AG10803 (cell line): ENCODE measurements at regions not wholly inside any gene's neighbourhood (a gene's known extent, or its start where the extent isn't known, plus 50 kb on each side); places are given as distances from the start of the nearest gene placed in this dataset.
"Not testable (repeated sequence)": the region's sequence is repeated elsewhere in the genome, so short reads cannot be mapped to it uniquely, and the experiment has no call there.

Experiments used
- DNase-seq: peaks from one replicate; pipeline ENCODE4 v3.0.0; 2010; ENCODE audit warnings: low read depth
- H3K4me3 ChIP-seq: 2 replicates; pipeline ENCODE4 v1.5.1; 2011; ENCODE audit warnings: mild to moderate bottlenecking, low read length, control low read depth
- CTCF ChIP-seq: conservative IDR thresholded peaks from 2 replicates; pipeline ENCODE4 v1.5.1; 2011; ENCODE audit warnings: mild to moderate bottlenecking, low read length, control low read depth, inconsistent platforms

DNA sequence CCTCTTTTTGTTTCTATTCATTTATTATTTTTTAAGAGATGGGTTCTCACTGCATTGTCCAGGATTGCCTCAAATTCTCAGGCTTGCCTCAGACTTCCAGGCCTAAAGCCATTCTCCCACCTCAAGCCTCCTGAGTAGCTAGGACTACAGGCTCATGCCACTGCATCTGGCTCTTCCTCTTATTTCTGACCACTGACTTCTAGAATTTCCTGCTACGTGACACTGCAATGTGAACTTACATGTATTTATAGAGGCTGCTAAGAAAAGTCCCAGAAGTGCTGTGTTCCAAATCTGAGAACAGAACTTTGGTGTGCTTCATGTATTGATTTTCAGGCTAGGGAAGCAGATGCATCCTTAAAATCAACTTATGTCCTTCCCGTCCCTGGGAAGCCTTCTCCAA lies 407.4 kb downstream of the RSL24D1 start:
- H3K4me3 ChIP-seq: no peak overlapping the region
- no peak for DNase-seq
- TF ChIP-seq CTCF: no peak

DNA sequence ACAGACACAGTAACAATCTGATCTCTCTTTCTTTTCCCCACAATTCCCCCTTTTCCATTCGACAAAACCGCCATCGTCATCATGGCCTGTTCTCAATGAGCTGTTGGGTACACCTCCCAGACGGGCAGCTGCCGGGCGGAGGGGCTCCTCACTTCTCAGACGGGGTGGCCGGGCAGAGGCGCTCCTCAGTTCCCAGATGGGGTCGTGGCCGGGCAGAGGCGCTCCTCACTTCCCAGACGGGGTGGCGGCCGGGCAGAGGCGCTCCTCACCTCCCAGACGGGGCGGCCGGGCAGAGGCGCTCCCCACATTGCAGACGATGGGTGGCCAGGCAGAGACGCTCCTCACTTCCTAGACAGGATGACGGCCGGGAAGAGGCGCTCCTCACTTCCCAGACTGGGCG lies 415.5 kb downstream of the RSL24D1 start:
- not testable (repeated sequence) for DNase-seq

GRCh38 chr15:54779271-54779670 lies 417.5 kb downstream of the RSL24D1 start:
- no peak for DNase-seq
- H3K4me3 ChIP-seq: no peak overlapping the region
- no peak for TF ChIP-seq CTCF

More for the DNA sequence above, 415.5 kb downstream of the RSL24D1 start:
- H3K4me3 ChIP-seq: not testable (repeated sequence)

- no peak for DNase-seq
- no peak overlapping the region for H3K4me3 ChIP-seq
- TF ChIP-seq CTCF: no peak
Measured at GRCh38 chr15:54776410-54776809, 420.3 kb downstream of the RSL24D1 start.

- TF ChIP-seq CTCF: no peak
- DNase-seq: no peak
- H3K4me3 ChIP-seq: no peak overlapping the region
Measured at GRCh38 chr15:54772663-54773062, 424.1 kb downstream of the RSL24D1 start.

DNA sequence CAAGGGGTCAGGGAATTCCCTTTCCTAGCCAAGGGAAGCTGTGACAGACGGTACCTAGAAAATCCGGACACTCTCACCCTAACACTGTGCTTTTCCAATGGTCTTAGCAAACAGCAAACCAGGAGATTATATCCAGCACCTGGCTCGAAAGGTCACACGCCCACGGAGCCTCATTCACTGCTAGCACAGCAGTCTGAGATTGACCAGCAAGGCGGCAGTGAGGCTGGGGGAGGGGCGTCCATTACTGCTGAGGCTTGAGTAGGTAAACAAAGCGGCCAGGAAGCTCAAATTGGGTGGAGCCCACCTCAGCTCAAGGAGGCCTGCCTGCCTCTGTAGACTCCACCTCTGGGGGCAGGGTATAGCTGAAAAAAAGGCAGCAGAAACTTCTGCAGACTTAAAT lies 447.3 kb downstream of the RSL24D1 start:
- DNase-seq, H3K4me3 ChIP-seq: not testable (repeated sequence)

DNA sequence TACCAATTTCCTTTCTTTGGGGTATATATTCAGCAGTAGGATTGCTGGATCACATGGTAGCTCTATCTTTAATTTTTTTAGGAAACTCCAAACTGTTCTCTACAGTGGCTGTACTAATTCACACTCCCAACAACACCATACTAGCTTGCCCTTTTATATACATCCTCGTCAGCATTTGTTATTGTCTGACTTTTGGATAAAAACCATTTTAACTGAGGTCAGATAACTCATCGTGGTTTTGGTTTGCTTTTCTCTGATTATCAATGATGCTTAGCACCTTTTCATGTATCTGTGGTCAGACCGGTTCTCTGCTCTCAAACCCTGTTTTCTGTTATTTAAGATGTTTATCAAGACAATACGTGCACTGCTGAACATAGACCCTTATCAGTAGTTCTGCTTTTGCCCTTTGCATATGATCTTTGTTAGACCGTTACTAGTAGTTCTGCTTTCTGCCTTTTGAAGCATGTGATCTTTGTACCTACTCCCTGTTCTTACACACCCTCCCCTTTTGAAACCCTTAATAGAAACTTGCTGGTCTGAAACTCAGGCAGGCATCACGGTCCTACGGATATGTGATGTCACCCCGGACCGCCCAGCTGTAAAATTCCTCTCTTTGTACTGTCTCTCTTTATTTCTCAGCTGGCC lies 474.3 kb downstream of the RSL24D1 start:
- no peak overlapping the region for H3K4me3 ChIP-seq
- TF ChIP-seq CTCF: no peak
- DNase-seq: no peak

- no peak for DNase-seq
- TF ChIP-seq CTCF: no peak
- no peak overlapping the region for H3K4me3 ChIP-seq
Measured at GRCh38 chr15:54719325-54719724, 477.4 kb downstream of the RSL24D1 start.
